NK-92 treated with Interleukin-12 subunit alpha and Interleukin-12 subunit beta, amount 100 ng/mL, for 24 hours (cell line): ENCODE measurements at regions not wholly inside any gene's neighbourhood (a gene's known extent, or its start where the extent isn't known, plus 50 kb on each side); places are given as distances from the start of the nearest gene placed in this dataset.
"Not testable (repeated sequence)": the region's sequence is repeated elsewhere in the genome, so short reads cannot be mapped to it uniquely, and the experiment has no call there.

Source experiments
- DNase-seq: peaks from one replicate; lab custom pipeline; 2025; lab: John Stamatoyannopoulos, UW

GRCh38 chr1:30183895-30184294, 539.5 kb downstream of the MATN1 start:
- DNase-seq: no peak

GRCh38 chr1:30183006-30183405, 540.4 kb downstream of the MATN1 start:
- DNase-seq: no peak

GRCh38 chr1:30179942-30180543, 543.3 kb downstream of the MATN1 start:
- no peak for DNase-seq

GRCh38 chr1:30176477-30176876, 546.9 kb downstream of the MATN1 start:
- DNase-seq: no peak

- no peak for DNase-seq
These were observed 548.9 kb downstream of the MATN1 start for GRCh38 chr1:30174499-30174898.

GRCh38 chr1:30173560-30173959, 549.8 kb downstream of the MATN1 start:
- DNase-seq: no peak

GRCh38 chr1:30172757-30173156, 550.6 kb downstream of the MATN1 start:
- no peak for DNase-seq

- DNase-seq: no peak
These were observed 551.1 kb downstream of the MATN1 start for GRCh38 chr1:30172299-30172694.

- no peak for DNase-seq
These were observed 551.7 kb downstream of the MATN1 start for GRCh38 chr1:30171537-30172298.

- DNase-seq: no peak
These were observed 554.1 kb downstream of the MATN1 start for GRCh38 chr1:30169269-30169668.

- no peak for DNase-seq
These were observed 557.2 kb downstream of the MATN1 start for GRCh38 chr1:30166174-30166573.

GRCh38 chr1:30165116-30165515, 558.3 kb downstream of the MATN1 start:
- DNase-seq: no peak

- DNase-seq: no peak
These were observed 558.7 kb downstream of the MATN1 start for GRCh38 chr1:30164693-30165092.

- DNase-seq: no peak
These were observed 560.8 kb downstream of the MATN1 start for GRCh38 chr1:30162565-30162964.

GRCh38 chr1:30161953-30162352, 561.4 kb downstream of the MATN1 start:
- DNase-seq: no peak

- DNase-seq: no peak
These were observed 562.2 kb downstream of the MATN1 start for GRCh38 chr1:30160999-30161689.

GRCh38 chr1:30159015-30159414, 564.4 kb downstream of the MATN1 start:
- DNase-seq: no peak

GRCh38 chr1:30155698-30156097, 567.7 kb downstream of the MATN1 start:
- DNase-seq: not testable (repeated sequence)

- DNase-seq: not testable (repeated sequence)
These were observed 568.1 kb downstream of the MATN1 start for GRCh38 chr1:30155253-30155652.

- no peak for DNase-seq
These were observed 569.5 kb downstream of the MATN1 start for GRCh38 chr1:30153743-30154449.

- no peak for DNase-seq
These were observed 571.6 kb downstream of the MATN1 start for GRCh38 chr1:30151826-30152225.

- no peak for DNase-seq
These were observed 572.3 kb downstream of the MATN1 start for GRCh38 chr1:30151119-30151518.

GRCh38 chr1:30149226-30149625, 574.2 kb downstream of the MATN1 start:
- no peak for DNase-seq
